GM19035 (cell line): ENCODE measurements at regions not wholly inside any gene's neighbourhood (a gene's known extent, or its start where the extent isn't known, plus 50 kb on each side); places are given as distances from the start of the nearest gene placed in this dataset.

Experiments used
- ATAC-seq: cut with Tn5 transposase; IDR thresholded peaks from one replicate; pipeline ENCODE4 v1.9.1; 2021; ENCODE audit not compliant: unreplicated experiment

DNA sequence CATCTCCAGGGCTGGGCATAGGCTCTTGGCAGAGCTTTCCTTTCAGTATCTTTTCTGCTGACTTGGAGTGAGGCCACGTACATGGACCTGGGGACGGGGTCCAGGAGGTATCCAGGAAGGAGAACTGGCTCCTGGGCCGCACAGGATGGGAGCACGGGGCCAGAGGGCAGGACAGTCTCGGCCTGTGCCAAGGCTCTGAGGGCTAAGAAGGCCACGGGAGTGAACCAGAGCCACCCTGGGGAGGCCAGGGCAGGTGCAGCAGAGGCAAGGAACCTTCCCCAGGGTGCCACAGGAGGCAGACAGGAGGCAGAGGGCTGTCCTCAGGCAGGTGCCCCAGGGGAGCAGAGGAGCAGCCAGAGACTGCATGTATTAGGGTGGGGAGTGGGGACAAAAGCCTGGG is 50.3 kb downstream of the PLXNA1 start:
- no peak for ATAC-seq

DNA sequence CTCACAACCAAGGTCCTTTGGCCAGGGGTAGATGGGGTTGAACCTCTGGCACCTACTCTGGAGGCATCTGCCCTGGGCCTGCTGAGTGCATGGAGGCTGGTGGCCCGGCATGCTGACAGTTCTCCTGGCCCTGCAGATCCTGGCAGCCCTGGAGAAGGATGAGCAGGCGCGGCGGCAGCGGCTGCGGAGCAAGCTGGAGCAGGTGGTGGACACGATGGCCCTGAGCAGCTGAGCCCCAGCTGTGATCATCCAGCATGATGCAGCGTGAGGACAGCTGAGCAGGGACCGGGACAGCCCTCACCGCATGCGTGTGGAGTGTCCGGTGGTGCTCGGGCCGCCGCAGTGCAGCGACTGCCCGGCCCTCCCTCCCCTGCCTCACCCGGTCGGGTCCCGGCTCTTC is 50.9 kb downstream of the PLXNA1 start:
- ATAC-seq, result no peak

DNA sequence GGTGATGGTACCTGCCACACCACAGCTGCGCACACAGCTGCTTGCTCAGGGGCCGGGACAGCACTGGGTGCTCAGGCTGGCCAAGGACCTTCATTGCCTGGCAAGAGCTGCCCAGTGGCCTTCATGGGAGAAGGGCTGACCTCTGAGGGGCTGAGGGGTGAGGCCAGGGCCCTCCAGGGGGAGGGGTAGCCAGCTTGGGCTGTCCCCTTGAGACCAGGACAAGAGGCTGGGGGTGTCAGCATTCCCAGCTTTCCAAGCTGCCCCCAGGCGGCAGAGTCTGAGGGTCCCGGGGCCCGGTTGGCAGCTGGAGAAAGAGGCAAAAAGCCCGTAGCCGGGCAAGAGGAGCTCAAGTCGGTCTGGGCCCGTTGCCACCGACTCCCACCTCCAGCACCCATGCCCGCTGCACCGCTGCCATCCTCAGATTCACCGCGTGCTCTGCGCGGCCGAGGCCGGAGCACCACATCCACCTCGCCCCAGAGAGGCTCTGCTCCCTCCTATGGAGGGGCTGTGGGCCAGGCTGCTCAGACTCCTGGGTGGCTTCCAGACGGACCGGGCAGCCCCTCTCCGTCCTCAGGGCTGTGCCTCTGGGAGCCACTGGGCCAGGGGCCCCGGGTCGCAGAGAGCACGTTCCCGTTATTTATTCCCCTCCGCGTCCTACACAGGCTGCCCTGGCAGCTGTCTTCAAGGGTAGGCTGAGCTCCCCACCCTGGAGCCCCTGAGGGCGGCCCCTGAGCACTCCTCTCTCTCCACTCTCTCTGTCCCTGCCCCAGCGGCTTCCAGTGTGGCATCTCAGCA is 51.5 kb downstream of the PLXNA1 start:
- ATAC-seq, result no peak

DNA sequence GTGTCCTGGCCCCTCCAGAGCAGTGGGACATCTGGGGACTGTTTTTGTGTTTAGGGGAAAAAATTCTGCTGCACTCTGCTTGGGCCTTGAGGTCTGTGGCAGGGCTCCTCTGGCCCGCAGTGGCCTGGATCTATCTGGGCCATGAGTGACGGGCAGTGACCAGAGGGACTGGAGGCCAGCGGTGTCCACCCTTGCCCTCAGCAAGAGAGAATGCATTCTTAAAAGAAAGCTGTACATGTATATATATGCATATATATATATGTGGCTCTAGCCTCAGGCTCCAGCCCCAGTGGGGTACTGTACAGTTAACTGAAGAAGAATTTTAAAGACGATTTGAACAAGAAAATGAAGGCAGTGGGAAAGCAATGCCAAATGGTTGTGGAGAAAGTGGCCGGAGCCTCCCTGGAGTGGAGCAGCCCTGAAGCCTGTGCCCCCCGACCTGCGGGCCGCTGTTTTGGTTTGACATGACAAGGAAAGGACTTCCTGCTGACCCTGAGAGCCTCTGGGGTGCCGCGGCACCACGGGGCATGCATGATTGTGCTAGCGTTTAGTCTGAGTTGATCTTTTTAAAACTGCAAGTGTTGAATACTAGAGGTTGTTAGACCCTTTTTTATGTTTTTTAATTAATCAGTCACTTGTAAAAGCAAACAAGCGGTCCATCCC is 52.2 kb downstream of the PLXNA1 start:
- no peak for ATAC-seq

DNA sequence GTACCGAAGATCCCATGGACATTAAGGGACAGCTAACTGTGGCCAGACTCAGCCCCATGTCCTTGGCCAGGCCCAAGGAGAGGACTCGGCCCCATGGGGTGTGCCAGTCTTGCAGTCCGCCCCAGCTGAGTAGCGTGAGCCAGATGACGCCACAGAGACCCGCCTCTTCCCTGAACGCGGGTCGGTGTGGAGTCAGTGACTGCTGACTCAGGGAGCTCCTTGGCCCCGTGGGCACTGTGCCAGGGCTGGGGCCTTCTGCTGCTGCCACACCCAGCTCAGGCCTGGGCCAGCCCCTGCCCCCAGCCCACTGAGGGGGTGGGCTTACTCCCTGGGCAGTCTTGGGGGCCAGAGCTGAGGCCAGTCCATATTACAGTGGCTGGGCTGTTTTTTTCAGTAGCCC is 52.8 kb downstream of the PLXNA1 start:
- no peak for ATAC-seq

DNA sequence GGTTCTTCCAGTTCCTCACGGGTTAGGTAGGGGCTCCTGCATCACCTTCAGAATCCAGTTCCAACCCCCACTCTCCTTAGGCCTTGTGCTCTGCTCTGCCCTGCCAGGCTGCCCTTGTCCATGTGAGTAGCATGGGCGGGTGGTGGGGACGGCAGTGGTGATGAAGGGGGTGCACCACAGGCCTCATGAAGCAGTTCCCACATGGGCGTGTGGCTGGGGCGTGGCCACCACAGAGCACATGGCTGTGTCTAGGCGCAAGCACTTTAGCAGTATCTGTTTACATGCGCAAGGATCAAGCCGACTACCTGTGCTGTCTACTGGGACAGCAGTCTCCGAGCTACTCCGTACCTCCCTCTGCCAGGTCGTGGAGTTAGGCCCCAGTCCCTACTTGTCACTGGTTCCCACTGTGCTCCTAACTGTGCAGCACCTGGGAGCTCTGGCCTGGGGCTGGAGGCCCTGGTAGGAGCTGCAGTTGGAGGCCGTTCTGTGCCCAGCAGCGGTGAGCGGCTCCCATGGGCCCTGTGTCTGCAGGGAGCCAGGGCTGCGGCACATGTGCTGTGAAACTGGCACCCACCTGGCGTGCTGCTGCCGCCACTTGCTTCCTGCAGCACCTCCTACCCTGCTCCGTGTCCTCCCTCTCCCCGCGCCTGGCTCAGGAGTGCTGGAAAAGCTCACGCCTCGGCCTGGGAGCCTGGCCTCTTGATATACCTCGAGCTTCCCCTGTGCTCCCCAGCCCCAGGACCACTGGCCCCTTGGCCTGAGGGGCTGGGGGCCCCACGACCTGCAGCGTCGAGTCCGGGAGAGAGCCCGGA is 53.5 kb downstream of the PLXNA1 start:
- ATAC-seq, result no peak

DNA sequence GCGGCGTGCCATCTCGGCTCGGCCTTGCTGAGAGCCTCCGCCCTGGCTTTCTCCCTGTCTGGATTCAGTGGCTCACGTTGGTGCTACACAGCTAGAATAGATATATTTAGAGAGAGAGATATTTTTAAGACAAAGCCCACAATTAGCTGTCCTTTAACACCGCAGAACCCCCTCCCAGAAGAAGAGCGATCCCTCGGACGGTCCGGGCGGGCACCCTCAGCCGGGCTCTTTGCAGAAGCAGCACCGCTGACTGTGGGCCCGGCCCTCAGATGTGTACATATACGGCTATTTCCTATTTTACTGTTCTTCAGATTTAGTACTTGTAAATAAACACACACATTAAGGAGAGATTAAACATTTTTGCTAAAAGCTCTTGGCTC is 54.1 kb downstream of the PLXNA1 start:
- no peak for ATAC-seq

DNA sequence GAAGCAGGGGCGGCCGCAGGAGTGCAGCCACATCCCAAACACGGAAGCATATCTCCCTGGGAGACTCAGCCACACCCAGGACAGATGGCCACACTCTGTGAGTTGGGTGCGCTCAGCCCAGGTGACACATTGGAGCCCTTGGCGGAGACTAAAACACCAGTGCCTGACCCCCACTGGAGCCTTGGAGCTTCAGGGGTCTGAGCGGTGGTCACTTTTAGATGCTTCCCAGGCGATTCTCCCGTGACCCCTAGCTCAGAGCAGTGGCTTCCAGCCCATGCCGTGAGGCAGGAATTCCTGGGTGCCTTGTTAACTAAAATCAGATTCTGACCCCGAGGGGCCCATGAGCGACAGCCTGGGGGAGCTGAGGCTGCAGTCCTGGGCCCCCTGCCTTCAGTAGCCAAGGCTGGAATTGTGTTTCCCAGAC is 54.5 kb downstream of the PLXNA1 start:
- ATAC-seq, result no peak

DNA sequence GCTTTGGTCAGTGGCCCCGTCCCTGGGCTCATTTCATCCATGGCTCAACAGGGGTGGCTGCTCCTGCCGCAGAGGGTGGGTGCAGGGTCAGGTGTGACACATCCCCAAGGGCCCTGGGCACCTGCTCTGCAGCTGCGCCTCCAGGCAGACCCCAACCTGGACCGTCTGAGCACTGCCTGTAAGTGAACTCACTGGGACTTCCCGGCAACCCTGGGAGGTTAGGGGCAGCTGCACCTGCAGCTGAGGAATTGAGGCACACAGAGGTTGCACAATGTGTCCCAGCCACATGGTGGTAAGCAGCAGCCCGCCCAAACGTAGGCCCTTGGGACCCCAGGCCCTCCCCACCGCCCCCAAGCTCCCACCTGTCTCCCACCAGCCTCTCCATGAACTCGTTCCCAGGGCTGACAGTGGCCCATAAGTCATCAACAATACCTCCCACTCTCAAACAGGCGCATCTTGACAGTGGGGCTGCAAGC is 55.1 kb downstream of the PLXNA1 start:
- no peak for ATAC-seq

DNA sequence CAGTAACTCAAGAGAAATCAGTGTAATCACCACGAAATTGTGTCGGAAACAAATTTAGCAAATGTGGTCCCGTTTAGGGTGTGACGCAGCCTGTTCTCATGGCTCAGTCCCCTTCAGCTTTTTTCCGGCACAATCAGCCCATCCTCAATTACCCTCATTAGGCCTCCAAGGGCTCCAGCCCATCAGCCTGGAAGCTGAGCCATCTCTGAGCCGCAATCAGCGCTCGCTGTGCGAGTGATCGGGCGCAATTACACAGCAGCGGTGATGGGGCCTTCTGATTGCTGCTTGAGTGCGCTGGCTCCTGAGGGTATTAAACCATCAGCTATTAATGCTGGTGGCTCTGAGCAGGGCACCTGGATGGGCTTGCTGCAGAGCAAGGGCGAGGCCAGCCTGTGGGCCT is 55.6 kb downstream of the PLXNA1 start:
- no peak for ATAC-seq

DNA sequence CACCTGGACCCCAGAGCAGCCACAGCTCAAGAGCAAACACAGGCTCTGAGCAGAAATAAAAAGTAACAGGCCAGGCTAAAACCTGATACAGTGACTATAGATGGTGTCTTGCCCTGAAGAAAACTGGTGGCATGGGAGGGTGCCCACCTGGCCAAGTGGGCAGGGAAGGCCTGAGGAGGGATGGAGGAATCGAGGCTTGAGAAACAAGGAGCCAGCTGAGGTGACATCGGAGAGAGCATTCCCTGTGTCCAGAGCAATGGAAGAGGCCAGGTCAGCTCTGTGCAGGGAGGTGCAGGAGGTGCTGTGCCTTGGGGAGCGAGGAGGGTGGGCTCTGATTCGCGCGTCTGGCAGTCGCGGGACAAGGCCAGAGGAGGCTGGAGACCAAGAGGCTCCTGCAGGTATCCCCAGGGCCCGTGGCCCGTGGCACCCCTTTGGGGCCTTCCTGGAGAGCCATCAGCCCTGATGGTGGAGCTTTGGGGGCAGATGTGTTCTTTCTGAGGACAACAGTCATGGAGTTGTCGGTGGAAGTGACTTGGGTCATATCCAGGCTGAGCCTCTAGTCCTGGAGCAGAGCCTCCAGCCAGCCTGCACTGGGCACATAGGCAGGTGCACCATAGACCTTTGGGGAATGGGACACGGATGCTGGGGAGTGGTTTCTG is 56.1 kb downstream of the PLXNA1 start:
- no peak for ATAC-seq

DNA sequence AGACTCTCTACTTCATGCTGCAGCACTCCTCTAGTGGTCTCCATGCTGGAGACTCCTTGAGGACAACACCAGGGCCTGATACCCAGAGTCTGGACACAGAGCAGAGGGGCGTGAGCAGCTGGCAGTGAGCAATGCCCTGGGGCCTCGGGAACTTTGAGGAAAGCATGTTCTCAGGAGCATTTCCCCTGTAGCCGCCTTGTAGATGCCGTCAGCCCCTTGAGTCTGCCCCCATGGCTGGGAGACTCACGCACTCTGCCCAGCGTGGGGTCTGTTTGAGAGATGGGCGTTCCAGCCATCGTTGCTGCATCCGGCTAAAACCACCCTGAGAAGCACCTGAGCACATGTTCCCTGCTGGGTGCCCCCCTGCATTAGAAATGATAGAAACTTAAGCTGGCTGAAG is 56.8 kb downstream of the PLXNA1 start:
- ATAC-seq, result no peak

DNA sequence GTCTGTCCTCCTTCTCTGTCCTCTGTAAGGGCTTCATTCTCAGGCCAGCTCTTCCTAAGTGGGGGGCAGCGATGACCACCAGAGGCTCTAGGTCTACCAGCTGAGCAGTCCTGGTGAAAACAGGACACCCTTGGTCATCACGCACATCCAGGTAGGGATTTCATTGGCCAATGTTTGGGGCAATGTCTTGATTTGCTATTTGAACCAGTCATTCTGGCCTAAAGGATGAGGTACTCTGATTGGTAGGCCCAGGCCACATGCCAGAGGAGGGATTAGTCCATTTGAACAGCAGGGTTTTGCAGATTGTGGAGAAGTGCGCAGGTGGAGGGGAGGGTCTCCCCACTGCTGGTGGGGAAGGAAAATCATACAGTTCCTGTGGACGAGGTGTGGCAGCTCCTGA is 57.3 kb downstream of the PLXNA1 start:
- no peak for ATAC-seq

DNA sequence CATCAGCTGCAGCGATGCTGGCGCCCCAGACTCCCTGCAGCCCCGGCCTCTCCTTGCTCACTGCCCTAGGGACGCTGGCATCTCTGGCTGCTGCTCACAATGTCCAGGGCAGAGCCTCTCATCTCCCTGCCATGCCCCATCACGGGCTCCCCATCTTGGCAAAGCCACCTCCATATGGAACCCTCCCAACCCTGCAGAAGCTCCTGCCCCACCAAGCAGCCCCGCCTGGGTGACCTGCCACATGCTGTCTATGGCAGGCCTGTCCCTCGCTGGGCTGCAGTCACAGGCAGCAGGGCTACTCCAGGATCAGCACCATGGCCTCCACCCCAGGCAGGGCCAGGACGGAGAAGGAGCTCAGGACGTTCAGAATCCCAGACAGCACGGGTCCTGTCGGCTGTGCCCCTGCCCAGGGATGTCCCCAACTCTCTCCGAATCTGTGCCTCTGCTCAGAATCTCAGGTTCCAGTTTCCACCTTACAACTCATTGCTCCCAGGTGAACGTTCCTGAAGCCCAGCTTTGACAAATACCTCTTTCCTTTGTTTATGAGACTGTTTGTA is 58.4 kb downstream of the PLXNA1 start:
- no peak for ATAC-seq

DNA sequence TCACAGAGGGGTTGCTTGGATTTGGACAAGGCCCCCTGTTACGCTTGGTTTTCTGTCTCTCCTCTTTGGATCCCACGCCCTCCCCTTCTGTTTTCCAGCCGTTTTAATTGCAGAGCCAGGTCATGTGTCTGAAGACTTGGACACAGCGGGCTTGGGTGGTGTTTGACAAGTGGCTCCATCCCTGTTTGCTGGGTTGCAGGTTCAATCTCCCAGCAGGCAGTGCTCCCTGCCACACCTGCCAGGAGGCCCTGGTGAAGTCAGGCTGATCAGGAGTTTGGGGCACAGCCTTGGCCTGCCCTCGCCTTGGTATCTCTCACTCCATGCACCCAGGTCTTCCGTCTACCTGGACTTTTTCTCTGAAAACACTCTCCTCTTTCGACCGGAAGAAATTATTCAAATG is 59.0 kb downstream of the PLXNA1 start:
- ATAC-seq, result no peak

DNA sequence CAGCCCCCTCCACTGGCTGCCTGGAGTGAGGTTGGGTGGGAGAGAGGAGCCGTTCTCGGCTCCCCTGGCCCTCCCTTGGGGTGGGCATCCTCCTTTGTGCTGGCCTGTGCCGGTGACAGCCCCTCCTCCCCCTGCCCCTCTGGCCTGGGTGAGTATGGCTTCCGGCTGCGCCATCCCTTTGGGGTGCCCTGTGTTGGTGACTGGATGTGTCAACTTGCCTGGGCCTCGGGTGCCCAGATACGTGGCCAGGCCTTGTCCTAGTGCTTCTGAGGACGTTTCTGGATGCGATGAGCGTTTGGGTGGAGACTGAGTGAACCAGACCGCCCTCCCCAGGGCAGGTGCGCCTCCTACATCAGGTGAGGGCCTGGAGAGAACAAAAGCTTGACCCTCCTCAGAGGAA is 59.7 kb downstream of the PLXNA1 start:
- ATAC-seq, result no peak

DNA sequence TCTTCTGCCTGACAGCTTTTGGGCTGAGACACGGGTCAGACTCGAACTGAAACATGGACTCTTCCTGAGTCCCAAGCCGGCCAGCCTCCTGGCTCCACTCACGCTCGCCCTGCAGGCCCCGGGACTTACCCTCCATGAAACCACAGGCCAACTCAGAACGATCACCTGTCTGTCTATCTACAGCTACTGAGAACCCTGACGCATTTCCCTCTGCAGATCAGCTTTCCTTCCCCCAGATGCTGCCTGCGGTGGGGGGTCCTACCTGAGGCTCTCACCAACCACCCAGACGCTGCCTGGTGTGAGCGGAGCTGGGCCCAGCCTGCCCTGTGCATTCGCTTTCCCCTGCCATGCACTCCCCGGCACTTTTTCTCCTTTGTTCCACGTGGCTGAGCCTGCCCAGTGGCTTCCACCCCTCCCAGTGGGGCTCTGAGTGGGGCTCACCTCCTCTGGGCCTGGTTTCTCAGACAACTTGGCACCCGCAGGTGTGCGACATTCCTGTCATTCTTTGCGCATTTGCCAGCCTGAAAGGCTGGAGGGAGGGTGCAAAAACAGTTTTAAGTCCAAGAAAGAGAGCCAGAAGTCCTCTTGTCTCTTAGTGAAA is 60.2 kb downstream of the PLXNA1 start:
- no peak for ATAC-seq

DNA sequence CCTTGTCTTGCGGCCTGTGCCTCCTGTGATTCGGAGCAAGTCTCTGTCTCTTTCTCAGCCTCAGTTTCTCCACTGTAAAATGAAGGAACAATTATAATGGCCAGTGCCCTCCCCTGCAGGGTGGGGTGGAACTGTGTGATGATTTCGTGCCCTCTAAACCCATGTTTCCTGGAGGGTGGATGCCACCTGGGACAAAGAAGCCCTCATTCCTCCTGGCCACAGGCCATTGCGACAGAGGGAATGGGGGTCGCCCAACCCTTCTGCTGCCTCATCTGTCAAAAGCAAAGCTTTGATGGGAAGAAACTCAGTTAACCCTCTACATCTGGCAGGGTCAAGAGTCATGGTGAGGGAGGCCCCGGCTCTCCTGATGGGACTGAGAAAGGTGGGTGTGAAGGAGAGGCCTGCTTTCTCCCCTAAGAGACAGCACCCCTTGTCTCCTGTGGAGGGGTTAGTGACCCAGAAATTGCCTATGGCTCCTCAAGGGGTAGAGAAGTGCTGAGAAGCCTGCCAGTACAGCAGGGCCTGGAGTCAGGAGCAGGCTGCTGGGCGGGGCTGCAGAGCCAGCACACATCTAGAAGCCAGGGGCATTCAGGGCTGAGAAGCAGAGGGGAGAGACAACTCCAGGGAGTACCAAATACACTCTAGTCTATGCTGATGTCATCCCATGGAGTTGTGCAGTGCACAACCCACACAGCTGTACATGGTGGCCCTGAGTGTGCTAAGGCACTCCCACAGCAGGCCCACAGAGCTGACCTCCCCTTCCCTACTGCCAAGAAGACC is 61.0 kb downstream of the PLXNA1 start:
- ATAC-seq, result no peak

DNA sequence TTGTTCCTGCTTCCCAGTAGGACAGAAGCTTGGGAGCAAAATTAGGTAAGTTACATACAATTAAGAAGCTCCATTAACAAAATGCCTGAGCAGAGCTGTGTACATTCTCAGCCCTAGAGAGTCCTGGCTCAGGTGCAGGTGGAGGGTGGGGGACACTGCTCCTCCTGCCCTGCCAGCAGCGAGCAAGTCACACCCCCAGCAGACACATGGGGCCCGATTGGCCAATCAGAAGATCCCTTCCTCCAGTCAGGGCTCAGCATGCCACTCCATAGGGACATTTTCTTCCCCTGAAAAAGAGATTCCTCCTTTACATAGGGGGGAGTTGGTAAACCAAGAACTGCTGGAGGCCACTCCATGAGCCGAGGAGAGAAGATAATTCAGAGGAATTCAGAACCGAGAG is 62.1 kb downstream of the PLXNA1 start:
- ATAC-seq, result no peak
